ENCODE measurements at regions not wholly inside any gene's neighbourhood (a gene's known extent, or its start where the extent isn't known, plus 50 kb on each side); places are given as distances from the start of the nearest gene placed in this dataset.

DNA sequence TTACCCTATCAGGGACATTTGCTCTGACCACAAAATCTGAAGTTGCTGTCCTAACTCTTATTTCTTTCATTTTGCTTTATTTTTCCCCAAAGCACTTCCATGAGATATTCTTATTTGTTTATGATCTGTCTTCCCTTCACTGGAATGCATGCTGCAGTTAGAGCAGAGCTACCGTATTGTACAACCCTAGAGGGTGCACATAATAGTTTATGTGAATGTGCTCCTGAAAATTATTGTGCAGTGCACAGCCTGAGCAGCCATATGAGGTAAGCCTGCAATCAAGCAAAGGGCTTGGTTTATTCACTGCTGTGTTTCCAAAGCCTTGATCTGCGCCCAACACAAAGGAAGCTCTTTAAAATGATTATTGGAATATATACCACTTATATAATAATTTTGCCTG lies 120.3 kb upstream of the CADPS start:
- TF ChIP-seq, protein P1, sequence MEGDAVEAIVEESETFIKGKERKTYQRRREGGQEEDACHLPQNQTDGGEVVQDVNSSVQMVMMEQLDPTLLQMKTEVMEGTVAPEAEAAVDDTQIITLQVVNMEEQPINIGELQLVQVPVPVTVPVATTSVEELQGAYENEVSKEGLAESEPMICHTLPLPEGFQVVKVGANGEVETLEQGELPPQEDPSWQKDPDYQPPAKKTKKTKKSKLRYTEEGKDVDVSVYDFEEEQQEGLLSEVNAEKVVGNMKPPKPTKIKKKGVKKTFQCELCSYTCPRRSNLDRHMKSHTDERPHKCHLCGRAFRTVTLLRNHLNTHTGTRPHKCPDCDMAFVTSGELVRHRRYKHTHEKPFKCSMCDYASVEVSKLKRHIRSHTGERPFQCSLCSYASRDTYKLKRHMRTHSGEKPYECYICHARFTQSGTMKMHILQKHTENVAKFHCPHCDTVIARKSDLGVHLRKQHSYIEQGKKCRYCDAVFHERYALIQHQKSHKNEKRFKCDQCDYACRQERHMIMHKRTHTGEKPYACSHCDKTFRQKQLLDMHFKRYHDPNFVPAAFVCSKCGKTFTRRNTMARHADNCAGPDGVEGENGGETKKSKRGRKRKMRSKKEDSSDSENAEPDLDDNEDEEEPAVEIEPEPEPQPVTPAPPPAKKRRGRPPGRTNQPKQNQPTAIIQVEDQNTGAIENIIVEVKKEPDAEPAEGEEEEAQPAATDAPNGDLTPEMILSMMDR (IDR thresholded peaks at IDR 0.05): no peak
- no peak for TF ChIP-seq EZH2 (IDR thresholded peaks at IDR 0.05; ENCODE audit: borderline replicate concordance, insufficient read depth, low read depth, low read length, poor library complexity, severe bottlenecking)
